HepG2 (cell line): ENCODE measurements at regions not wholly inside any gene's neighbourhood (a gene's known extent, or its start where the extent isn't known, plus 50 kb on each side); places are given as distances from the start of the nearest gene placed in this dataset.

ENCODE experiments used
- CREB1 ChIP-seq, 2 experiments: fragments of 450-650 bp in 1 of 2; IDR thresholded peaks; 2 replicates each; pipeline ENCODE4 v1.6.1; 2016 to 2017; ENCODE audit warnings: control low read depth in 1 of 2, mild to moderate bottlenecking in 1 of 2, missing compliant biosample characterization in 1 of 2, missing genetic modification characterization in 1 of 2
- HIVEP1 ChIP-seq: sonication (generic); formaldehyde crosslinking; IDR thresholded peaks from 2 replicates; pipeline ENCODE4 v1.4.0; 2020; ENCODE audit warnings: mild to moderate bottlenecking, missing genetic modification reagents
- KLF9 ChIP-seq: IDR thresholded peaks from 2 replicates; pipeline ENCODE4 v1.6.1; 2016; ENCODE audit warnings: low read depth
- MED8 ChIP-seq: sonication (generic); formaldehyde crosslinking; IDR thresholded peaks from 2 replicates; pipeline ENCODE4 v1.8.1; 2023; ENCODE audit warnings: mild to moderate bottlenecking, missing genetic modification reagents; ENCODE audit not compliant: insufficient replicate concordance
- ZFX ChIP-seq: sonication (generic); formaldehyde crosslinking; IDR thresholded peaks from 2 replicates; pipeline ENCODE4 v1.4.0; 2020; ENCODE audit warnings: mild to moderate bottlenecking, low read depth, missing genetic modification reagents, moderate library complexity
- TF ChIP-seq, protein P1 (sequence below): sonication (generic); formaldehyde crosslinking; IDR thresholded peaks from 2 replicates; pipeline ENCODE4 v1.8.1; 2023; ENCODE audit warnings: missing genetic modification reagents, inconsistent platforms, borderline replicate concordance
- TF ChIP-seq, protein P2 (sequence below): sonication (generic); formaldehyde crosslinking; IDR thresholded peaks from 2 replicates; pipeline ENCODE4 v1.9.0; 2022; ENCODE audit warnings: missing genetic modification reagents, mild to moderate bottlenecking, borderline replicate concordance
- TF ChIP-seq, protein P3 (sequence below): sonication (generic); formaldehyde crosslinking; conservative IDR thresholded peaks from 2 replicates; pipeline ENCODE4 v1.4.0; 2020; ENCODE audit warnings: missing genetic modification reagents
- TF ChIP-seq, protein P4 (sequence below): sonication (generic); formaldehyde crosslinking; IDR thresholded peaks from 2 replicates; pipeline ENCODE4 v1.9.0; 2021; ENCODE audit warnings: missing genetic modification reagents, mild to moderate bottlenecking, borderline replicate concordance
- TF ChIP-seq, protein P5 (sequence below): sonication (generic); formaldehyde crosslinking; IDR thresholded peaks from 2 replicates; pipeline ENCODE4 v1.5.0; 2020; ENCODE audit warnings: mild to moderate bottlenecking, missing genetic modification reagents, moderate library complexity

DNA sequence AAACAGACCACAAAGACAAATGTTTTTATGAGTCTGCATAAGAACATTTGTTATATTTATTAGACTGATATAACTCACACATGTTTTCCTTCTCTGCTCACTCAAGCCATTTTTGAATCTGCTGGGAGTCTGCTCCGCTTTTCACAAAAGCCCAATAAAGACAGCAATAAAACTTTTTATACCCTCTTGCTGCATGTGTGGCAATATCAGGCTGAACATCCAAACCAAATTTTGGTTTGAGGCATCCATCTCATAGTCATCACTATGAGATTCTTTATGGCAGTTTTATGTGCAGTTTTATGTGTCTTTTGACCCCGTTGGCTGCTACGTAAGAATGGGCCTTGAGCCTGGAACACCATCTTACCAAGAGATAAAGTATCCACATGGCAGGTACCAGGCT, 1276.8 kb upstream of the ADGRB3 start:
- TF ChIP-seq, protein P1, sequence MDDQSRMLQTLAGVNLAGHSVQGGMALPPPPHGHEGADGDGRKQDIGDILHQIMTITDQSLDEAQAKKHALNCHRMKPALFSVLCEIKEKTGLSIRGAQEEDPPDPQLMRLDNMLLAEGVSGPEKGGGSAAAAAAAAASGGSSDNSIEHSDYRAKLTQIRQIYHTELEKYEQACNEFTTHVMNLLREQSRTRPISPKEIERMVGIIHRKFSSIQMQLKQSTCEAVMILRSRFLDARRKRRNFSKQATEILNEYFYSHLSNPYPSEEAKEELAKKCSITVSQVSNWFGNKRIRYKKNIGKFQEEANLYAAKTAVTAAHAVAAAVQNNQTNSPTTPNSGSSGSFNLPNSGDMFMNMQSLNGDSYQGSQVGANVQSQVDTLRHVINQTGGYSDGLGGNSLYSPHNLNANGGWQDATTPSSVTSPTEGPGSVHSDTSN (CRISPR knock-in tag): no peak
- TF ChIP-seq CREB1 (IDR thresholded peaks at IDR 0.05) (no peak), CREB1 (CRISPR knock-in tag; IDR thresholded peaks at IDR 0.05) (no peak), MED8 (CRISPR knock-in tag) (no peak), KLF9 (CRISPR knock-in tag) (no peak), HIVEP1 (no peak), ZFX (no peak)
- TF ChIP-seq, protein P2, sequence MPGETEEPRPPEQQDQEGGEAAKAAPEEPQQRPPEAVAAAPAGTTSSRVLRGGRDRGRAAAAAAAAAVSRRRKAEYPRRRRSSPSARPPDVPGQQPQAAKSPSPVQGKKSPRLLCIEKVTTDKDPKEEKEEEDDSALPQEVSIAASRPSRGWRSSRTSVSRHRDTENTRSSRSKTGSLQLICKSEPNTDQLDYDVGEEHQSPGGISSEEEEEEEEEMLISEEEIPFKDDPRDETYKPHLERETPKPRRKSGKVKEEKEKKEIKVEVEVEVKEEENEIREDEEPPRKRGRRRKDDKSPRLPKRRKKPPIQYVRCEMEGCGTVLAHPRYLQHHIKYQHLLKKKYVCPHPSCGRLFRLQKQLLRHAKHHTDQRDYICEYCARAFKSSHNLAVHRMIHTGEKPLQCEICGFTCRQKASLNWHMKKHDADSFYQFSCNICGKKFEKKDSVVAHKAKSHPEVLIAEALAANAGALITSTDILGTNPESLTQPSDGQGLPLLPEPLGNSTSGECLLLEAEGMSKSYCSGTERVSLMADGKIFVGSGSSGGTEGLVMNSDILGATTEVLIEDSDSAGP (CRISPR knock-in tag): no peak
- TF ChIP-seq, protein P3, sequence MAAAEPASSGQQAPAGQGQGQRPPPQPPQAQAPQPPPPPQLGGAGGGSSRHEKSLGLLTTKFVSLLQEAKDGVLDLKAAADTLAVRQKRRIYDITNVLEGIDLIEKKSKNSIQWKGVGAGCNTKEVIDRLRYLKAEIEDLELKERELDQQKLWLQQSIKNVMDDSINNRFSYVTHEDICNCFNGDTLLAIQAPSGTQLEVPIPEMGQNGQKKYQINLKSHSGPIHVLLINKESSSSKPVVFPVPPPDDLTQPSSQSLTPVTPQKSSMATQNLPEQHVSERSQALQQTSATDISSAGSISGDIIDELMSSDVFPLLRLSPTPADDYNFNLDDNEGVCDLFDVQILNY (CRISPR knock-in tag): no peak
- TF ChIP-seq, protein P4, sequence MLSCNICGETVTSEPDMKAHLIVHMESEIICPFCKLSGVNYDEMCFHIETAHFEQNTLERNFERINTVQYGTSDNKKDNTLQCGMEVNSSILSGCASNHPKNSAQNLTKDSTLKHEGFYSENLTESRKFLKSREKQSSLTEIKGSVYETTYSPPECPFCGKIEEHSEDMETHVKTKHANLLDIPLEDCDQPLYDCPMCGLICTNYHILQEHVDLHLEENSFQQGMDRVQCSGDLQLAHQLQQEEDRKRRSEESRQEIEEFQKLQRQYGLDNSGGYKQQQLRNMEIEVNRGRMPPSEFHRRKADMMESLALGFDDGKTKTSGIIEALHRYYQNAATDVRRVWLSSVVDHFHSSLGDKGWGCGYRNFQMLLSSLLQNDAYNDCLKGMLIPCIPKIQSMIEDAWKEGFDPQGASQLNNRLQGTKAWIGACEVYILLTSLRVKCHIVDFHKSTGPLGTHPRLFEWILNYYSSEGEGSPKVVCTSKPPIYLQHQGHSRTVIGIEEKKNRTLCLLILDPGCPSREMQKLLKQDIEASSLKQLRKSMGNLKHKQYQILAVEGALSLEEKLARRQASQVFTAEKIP: no peak
- TF ChIP-seq, protein P5, sequence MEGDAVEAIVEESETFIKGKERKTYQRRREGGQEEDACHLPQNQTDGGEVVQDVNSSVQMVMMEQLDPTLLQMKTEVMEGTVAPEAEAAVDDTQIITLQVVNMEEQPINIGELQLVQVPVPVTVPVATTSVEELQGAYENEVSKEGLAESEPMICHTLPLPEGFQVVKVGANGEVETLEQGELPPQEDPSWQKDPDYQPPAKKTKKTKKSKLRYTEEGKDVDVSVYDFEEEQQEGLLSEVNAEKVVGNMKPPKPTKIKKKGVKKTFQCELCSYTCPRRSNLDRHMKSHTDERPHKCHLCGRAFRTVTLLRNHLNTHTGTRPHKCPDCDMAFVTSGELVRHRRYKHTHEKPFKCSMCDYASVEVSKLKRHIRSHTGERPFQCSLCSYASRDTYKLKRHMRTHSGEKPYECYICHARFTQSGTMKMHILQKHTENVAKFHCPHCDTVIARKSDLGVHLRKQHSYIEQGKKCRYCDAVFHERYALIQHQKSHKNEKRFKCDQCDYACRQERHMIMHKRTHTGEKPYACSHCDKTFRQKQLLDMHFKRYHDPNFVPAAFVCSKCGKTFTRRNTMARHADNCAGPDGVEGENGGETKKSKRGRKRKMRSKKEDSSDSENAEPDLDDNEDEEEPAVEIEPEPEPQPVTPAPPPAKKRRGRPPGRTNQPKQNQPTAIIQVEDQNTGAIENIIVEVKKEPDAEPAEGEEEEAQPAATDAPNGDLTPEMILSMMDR (CRISPR knock-in tag): no peak
